Sigmoid colon (tissue), 6 donors: ENCODE measurements at regions not wholly inside any gene's neighbourhood (a gene's known extent, or its start where the extent isn't known, plus 50 kb on each side); places are given as distances from the start of the nearest gene placed in this dataset.
A peak's percentile ranks its signal among the peaks of the same experiment; 100 is the strongest.

Experiments
- DNase-seq: peaks from one replicate; pipeline ENCODE4 v3.0.0-alpha.2; 2019
- H3K27ac ChIP-seq, 4 donors: fragments of 200-600 bp; sonication (generic); one replicate each; pipeline ENCODE4 v1.5.1; 2016 to 2019; ENCODE audit warnings: mild to moderate bottlenecking in 1 of 4
- H3K27me3 ChIP-seq, 3 donors: fragments of 200-600 bp; sonication (generic); one replicate each; pipeline ENCODE4 v1.5.1; 2019; ENCODE audit warnings: mild to moderate bottlenecking in 1 of 3
- H3K36me3 ChIP-seq, 4 donors: fragments of 200-600 bp; sonication (generic); one replicate each; pipeline ENCODE4 v1.5.1; 2016 to 2019
- H3K4me1 ChIP-seq, 4 donors: fragments of 200-600 bp; sonication (generic); one replicate each; pipeline ENCODE4 v1.5.1; 2017 to 2019
- H3K4me3 ChIP-seq, 4 donors: fragments of 200-600 bp; sonication (generic); one replicate each; pipeline ENCODE4 v1.5.1; 2017 to 2019; ENCODE audit warnings: mild to moderate bottlenecking in 2 of 4, moderate library complexity in 1 of 4
- H3K9me3 ChIP-seq, 4 donors: fragments of 200-600 bp in 3 of 4; sonication (generic) in 3 of 4; one replicate each; pipeline versions ENCODE4 v1.5.1 to v1.6.1; 2013 to 2019
- EP300 ChIP-seq, 4 donors: sonication (generic); formaldehyde crosslinking; IDR thresholded peaks; one replicate each; pipeline ENCODE4 v1.6.1; 2017; ENCODE audit warnings: antibody characterized with exemption in 4 of 4
- POLR2A ChIP-seq, 2 donors: fragments of 450-650 bp; IDR thresholded peaks; one replicate each; pipeline ENCODE4 v1.6.1; 2016; ENCODE audit warnings: antibody characterized with exemption in 2 of 2, mild to moderate bottlenecking in 2 of 2, moderate library complexity in 2 of 2
- POLR2AphosphoS5 ChIP-seq, 4 donors: sonication (generic); formaldehyde crosslinking; IDR thresholded peaks; one replicate each; pipeline ENCODE4 v1.6.1; 2017; ENCODE audit warnings: antibody characterized with exemption in 4 of 4
- WGBS, 2 donors: extraction: QIAGEN DNeasy Blood & Tissue Kit; methylation state at CpG; one replicate each; pipeline ENCODE4 v1.1.7; 2013; 5-methylcytosine and 5-hydroxymethylcytosine counted together
- intact Hi-C: fragments of 100-400 bp; cut with DNase I; formaldehyde crosslinking; loops from one replicate; pipeline ENCODE4 v1.15.1; 2023
- TF ChIP-seq, protein P1 (sequence below), 4 experiments: fragments of 450-650 bp in 3 of 4; fragments of 200-600 bp in 1 of 4; IDR thresholded peaks; one replicate each; pipeline ENCODE4 v1.5.1; 2016 to 2019; ENCODE audit warnings: antibody characterized with exemption in 4 of 4, mild to moderate bottlenecking in 3 of 4, moderate library complexity in 2 of 4
- donor health status: healthy with polysubstance abuse.
- donor health status: healthy.

DNA sequence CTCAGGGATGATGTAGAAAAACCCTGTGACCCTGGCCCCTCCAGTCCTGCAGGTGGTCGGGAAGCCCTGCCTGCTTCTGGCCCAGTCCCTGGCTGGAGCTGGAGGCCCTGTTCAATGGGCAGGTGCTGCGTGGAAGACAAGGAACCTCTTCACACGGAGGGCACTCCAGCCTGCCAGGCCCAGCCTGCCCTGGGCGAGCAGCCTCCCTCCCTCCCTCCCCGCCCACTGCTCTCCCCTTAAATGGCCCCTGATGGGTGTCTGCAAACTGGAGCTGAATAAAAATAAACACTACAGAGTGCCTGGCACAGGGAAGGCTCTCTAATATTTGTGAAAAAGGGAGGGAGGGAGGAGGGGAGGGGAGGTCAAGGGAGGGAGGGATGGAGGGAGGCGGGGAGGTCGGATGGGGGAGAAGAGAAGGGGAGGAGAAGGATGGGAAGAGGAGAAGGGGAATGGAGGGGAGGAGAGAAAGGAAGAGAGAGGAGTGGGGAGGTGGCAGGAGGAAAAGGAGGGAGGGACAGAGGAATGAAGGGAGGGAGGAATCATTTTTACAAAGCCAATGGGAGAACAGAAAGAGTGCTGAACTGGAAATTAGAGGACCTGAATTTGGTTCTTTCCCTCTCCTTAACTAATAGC, 222.8 kb upstream of the TNRC6C start:
- no peaks in the 10 kb centered on the region for H3K36me3 ChIP-seq
- H3K27me3 ChIP-seq, result no peaks in the 10 kb centered on the region
- WGBS, 2 donors, result 17 to 48% methylated on average over 7 of the region's 7 CpGs
- H3K4me3 ChIP-seq, result peak overlapping the region in 3 of 4 donors; percentile 18 to 36 (median 31)
- intact Hi-C loops, result loop anchor here (1.0 to 5.0 kb wide), 5 partner anchors 42 to 275 kb away; partner anchors contain the start of gene TNRC6C
- DNase-seq, result peak; percentile 83
- peak overlapping the region; percentile 86 to 91 (median 90) for H3K27ac ChIP-seq
- peaks cover 0 to 49% (median 38%) of the 10 kb centered on the region in 4 donors for H3K4me1 ChIP-seq
- H3K9me3 ChIP-seq, result peaks cover 0 to 3% (median 0%) of the 10 kb centered on the region in 4 donors
- TF ChIP-seq EP300 (IDR thresholded peaks at IDR 0.05) (no peak), POLR2A (IDR thresholded peaks at IDR 0.05) (no peak), POLR2AphosphoS5 (IDR thresholded peaks at IDR 0.05) (peak in 3 of 4 donors; percentile 9 to 72 (median 46))
- TF ChIP-seq, protein P1, sequence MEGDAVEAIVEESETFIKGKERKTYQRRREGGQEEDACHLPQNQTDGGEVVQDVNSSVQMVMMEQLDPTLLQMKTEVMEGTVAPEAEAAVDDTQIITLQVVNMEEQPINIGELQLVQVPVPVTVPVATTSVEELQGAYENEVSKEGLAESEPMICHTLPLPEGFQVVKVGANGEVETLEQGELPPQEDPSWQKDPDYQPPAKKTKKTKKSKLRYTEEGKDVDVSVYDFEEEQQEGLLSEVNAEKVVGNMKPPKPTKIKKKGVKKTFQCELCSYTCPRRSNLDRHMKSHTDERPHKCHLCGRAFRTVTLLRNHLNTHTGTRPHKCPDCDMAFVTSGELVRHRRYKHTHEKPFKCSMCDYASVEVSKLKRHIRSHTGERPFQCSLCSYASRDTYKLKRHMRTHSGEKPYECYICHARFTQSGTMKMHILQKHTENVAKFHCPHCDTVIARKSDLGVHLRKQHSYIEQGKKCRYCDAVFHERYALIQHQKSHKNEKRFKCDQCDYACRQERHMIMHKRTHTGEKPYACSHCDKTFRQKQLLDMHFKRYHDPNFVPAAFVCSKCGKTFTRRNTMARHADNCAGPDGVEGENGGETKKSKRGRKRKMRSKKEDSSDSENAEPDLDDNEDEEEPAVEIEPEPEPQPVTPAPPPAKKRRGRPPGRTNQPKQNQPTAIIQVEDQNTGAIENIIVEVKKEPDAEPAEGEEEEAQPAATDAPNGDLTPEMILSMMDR (IDR thresholded peaks at IDR 0.05), result no peak

DNA sequence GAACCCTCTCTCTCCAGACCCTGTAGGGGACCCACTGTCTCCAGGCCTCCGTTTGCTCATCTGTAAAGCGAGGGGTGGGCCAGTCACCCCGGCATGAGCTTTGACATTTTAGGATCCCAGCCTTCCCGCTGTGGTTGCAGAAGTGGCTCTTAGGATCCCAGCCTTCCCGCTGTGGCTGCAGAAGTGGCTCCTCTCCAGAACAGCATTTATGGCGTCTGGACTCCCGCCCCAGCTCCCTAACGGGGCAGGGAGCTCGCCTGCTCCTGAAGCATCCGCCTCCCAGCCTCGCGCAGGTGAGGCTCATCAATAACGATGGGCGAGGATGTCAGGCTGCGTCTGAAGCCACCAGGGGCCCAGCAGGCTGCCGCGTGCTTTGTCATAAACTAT, 222.3 kb upstream of the TNRC6C start:
- no peak for TF ChIP-seq EP300 (IDR thresholded peaks at IDR 0.05)
- TF ChIP-seq, protein P1 (IDR thresholded peaks at IDR 0.05), result no peak
- TF ChIP-seq POLR2A (IDR thresholded peaks at IDR 0.05), result no peak
- TF ChIP-seq POLR2AphosphoS5 (IDR thresholded peaks at IDR 0.05), result no peak
- 26 to 58% methylated on average over 17 of the region's 17 CpGs for whole genome bisulfite sequencing, 2 donors
- Histone ChIP-seq H3K4me1 (peaks cover 0 to 49% (median 38%) of the 10 kb centered on the region in 4 donors), H3K4me3 (peak overlapping the region in 3 of 4 donors; percentile 18 to 31 (median 28)), H3K9me3 (peaks cover 0 to 3% (median 0%) of the 10 kb centered on the region in 4 donors), H3K27ac (peak overlapping the region; percentile 86 to 91 (median 90)), H3K27me3 (no peaks in the 10 kb centered on the region), H3K36me3 (no peaks in the 10 kb centered on the region)
- no peak for DNase-seq
- intact Hi-C loops, result loop anchor here (2.0 to 5.0 kb wide), 3 partner anchors 41 to 275 kb away; partner anchors contain the start of gene TNRC6C

DNA sequence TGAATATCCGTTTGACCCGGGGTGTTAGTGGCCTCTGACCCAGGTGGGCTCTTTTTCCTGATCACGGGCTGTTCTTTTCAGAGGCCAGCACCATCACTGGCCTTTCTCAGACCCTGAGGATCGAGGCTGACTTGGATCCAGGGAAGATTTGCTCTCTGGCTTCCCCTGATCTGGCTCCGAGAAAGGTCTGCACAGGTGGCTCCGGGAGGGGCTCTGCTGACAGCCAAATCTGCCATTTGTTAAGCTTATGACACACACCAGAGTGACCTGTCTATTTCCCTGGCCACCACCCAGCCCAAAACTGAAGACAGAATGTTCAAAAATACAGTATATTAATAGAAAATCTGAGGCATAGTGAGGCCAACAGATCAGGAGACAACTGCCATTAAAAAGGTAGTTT, 221.8 kb upstream of the TNRC6C start:
- H3K4me1 ChIP-seq, result peaks cover 0 to 49% (median 38%) of the 10 kb centered on the region in 4 donors
- peaks cover 0 to 3% (median 0%) of the 10 kb centered on the region in 4 donors for H3K9me3 ChIP-seq
- H3K36me3 ChIP-seq, result no peaks in the 10 kb centered on the region
- TF ChIP-seq EP300 (IDR thresholded peaks at IDR 0.05), result no peak
- peak in 1 of 4 donors; percentile 21 for TF ChIP-seq POLR2AphosphoS5 (IDR thresholded peaks at IDR 0.05)
- H3K4me3 ChIP-seq, result no peak overlapping the region
- peak overlapping the region; percentile 86 to 91 (median 90) for H3K27ac ChIP-seq
- WGBS, 2 donors, result 65 to 78% methylated on average over 6 of the region's 6 CpGs
- intact Hi-C loops, result loop anchor here (2.0 to 5.0 kb wide), 3 partner anchors 41 to 274 kb away; partner anchors contain the start of gene TNRC6C
- DNase-seq, result no peak
- H3K27me3 ChIP-seq, result no peaks in the 10 kb centered on the region

DNA sequence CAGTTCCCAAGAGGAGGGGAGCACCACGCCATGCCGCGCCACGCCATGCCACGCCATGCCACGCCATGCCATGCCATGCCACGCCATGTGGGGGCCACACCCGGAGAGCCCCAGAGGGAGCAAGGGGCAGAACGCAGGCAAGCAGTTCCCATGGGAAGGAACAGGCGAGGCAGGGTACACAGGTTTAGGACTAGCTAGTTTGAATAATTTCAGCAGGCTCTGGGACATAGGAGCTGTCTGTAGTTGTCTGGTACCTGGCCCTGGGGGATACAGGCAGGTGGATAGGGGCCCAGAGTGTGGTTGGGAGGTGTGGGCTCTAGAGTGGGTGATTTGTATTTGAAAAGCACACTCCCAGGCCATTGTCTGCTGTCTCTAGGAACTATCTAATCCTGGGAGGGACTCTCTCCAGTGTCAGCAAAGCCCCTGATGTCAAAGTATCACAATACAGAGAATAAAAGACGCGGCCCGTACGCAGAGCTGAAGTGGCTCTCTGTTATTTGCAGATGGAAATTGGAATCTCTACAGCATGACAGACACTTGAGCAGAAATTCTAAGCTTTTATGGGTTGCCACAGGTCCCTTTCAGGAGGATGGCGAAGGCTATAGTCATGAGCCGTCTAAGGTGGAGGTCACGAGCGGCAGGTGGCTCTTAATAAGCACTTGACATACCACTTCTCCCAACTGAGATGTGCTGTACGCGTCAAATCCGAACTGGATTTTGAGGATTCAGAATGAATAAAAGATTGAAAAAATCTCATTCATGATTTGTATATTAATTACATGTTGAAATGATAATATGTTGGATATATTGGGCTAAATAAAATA, 220.8 kb upstream of the TNRC6C start:
- Histone ChIP-seq H3K4me3 (no peak overlapping the region), H3K27me3 (no peaks in the 10 kb centered on the region), H3K27ac (peak overlapping the region in 3 of 4 donors; percentile 23 to 91 (median 64)), H3K9me3 (peaks cover 0 to 3% (median 0%) of the 10 kb centered on the region in 4 donors), H3K36me3 (no peaks in the 10 kb centered on the region), H3K4me1 (peaks cover 0 to 49% (median 38%) of the 10 kb centered on the region in 4 donors)
- 82 to 88% methylated on average over 21 of the region's 21 CpGs for WGBS, 2 donors
- DNase-seq, result no peak
- TF ChIP-seq POLR2A (IDR thresholded peaks at IDR 0.05) (no peak), EP300 (IDR thresholded peaks at IDR 0.05) (no peak), POLR2AphosphoS5 (IDR thresholded peaks at IDR 0.05) (no peak)
- TF ChIP-seq, protein P1 (IDR thresholded peaks at IDR 0.05), result no peak
- intact Hi-C loops, result loop anchor here (2.0 to 5.0 kb wide), 3 partner anchors 40 to 273 kb away; partner anchors contain the start of gene TNRC6C
